ENCODE measurements at regions not wholly inside any gene's neighbourhood (a gene's known extent, or its start where the extent isn't known, plus 50 kb on each side); places are given as distances from the start of the nearest gene placed in this dataset.

- Histone ChIP-seq H3K4me3 (ENCODE audit: low read depth in 1 of 5, low read length in 5 of 5) (no peak overlapping the region), H3K27ac (ENCODE audit: low read depth, low read length) (no peak overlapping the region), H3K9ac (ENCODE audit: low read length in 5 of 5) (no peak overlapping the region), H3K36me3 (ENCODE audit: control insufficient read depth in 5 of 5, insufficient read depth in 5 of 5, low read length in 5 of 5) (no peaks in the 10 kb centered on the region), H3K9me3 (ENCODE audit: control insufficient read depth in 5 of 5, low read length in 5 of 5) (peaks cover 0 to 2% (median 0%) of the 10 kb centered on the region in 5 donors), H3K4me1 (ENCODE audit: control insufficient read depth in 5 of 5, insufficient read depth in 5 of 5, low read length in 5 of 5) (no peaks in the 10 kb centered on the region), H3K27me3 (ENCODE audit: control insufficient read depth in 5 of 5, insufficient read depth in 4 of 5, low read length in 5 of 5) (no peaks in the 10 kb centered on the region)
These were observed 145.4 kb downstream of the C12orf50 start for GRCh38 chr12:87883806-87884205.

DNA sequence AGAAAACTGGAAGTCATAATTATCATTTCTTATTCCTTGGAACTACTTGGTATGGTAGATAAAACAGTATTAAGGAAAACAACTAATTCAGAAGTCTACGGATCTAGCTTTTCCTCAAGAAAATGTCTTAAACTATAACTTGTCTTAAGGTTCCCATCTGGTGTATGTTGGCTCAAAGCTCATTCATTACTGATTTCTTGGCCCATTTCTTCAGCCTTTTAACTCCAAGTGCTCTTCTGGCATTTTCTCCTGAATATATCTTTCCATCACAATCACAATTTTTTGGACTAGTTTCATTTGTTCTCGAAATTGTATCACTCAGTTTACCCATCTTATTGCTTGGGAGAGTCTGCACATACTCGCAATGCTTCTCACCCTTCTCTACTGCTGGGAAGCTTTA is 150.1 kb downstream of the C12orf50 start:
- no peak overlapping the region for H3K4me3 ChIP-seq (ENCODE audit: low read depth in 1 of 5, low read length in 5 of 5)
- no peaks in the 10 kb centered on the region for H3K27me3 ChIP-seq (ENCODE audit: control insufficient read depth in 5 of 5, insufficient read depth in 4 of 5, low read length in 5 of 5)
- H3K9me3 ChIP-seq (ENCODE audit: control insufficient read depth in 5 of 5, low read length in 5 of 5): peaks cover 0 to 2% (median 0%) of the 10 kb centered on the region in 5 donors
- no peaks in the 10 kb centered on the region for H3K36me3 ChIP-seq (ENCODE audit: control insufficient read depth in 5 of 5, insufficient read depth in 5 of 5, low read length in 5 of 5)
- H3K27ac ChIP-seq (ENCODE audit: low read depth, low read length): no peak overlapping the region
- H3K4me1 ChIP-seq (ENCODE audit: control insufficient read depth in 5 of 5, insufficient read depth in 5 of 5, low read length in 5 of 5): no peaks in the 10 kb centered on the region
- no peak overlapping the region for H3K9ac ChIP-seq (ENCODE audit: low read length in 5 of 5)

- H3K9ac ChIP-seq (ENCODE audit: low read length in 5 of 5): no peak overlapping the region
- H3K27me3 ChIP-seq (ENCODE audit: control insufficient read depth in 5 of 5, insufficient read depth in 4 of 5, low read length in 5 of 5): no peaks in the 10 kb centered on the region
- no peaks in the 10 kb centered on the region for H3K4me1 ChIP-seq (ENCODE audit: control insufficient read depth in 5 of 5, insufficient read depth in 5 of 5, low read length in 5 of 5)
- no peak overlapping the region for H3K27ac ChIP-seq (ENCODE audit: low read depth, low read length)
- no peak overlapping the region for H3K4me3 ChIP-seq (ENCODE audit: low read depth in 1 of 5, low read length in 5 of 5)
- no peaks in the 10 kb centered on the region for H3K36me3 ChIP-seq (ENCODE audit: control insufficient read depth in 5 of 5, insufficient read depth in 5 of 5, low read length in 5 of 5)
- H3K9me3 ChIP-seq (ENCODE audit: control insufficient read depth in 5 of 5, low read length in 5 of 5): no peaks in the 10 kb centered on the region
These were observed 158.4 kb downstream of the C12orf50 start for GRCh38 chr12:87870493-87871460.

DNA sequence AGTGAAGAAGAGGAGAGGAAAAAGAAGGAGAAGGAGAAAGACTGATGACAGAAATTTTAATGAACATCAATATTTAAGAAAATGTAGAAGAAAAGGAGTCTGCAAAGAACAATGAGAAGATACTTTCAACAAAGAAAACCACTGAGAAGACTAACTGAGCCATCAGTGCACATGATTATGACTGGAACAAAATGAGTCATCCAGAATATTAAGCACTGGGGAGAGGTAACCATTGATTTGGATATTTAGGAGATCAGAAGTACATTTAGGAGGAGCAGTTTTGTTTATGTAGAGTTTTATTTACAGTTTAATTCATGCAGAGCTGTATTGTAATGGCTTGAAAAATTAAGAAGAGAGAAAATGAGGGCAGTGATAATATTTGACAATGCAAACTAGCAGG is 159.1 kb downstream of the C12orf50 start:
- Histone ChIP-seq H3K36me3 (ENCODE audit: control insufficient read depth in 5 of 5, insufficient read depth in 5 of 5, low read length in 5 of 5) (no peaks in the 10 kb centered on the region), H3K4me3 (ENCODE audit: low read depth in 1 of 5, low read length in 5 of 5) (no peak overlapping the region), H3K9ac (ENCODE audit: low read length in 5 of 5) (no peak overlapping the region), H3K27ac (ENCODE audit: low read depth, low read length) (no peak overlapping the region), H3K4me1 (ENCODE audit: control insufficient read depth in 5 of 5, insufficient read depth in 5 of 5, low read length in 5 of 5) (no peaks in the 10 kb centered on the region), H3K9me3 (ENCODE audit: control insufficient read depth in 5 of 5, low read length in 5 of 5) (no peaks in the 10 kb centered on the region), H3K27me3 (ENCODE audit: control insufficient read depth in 5 of 5, insufficient read depth in 4 of 5, low read length in 5 of 5) (no peaks in the 10 kb centered on the region)

DNA sequence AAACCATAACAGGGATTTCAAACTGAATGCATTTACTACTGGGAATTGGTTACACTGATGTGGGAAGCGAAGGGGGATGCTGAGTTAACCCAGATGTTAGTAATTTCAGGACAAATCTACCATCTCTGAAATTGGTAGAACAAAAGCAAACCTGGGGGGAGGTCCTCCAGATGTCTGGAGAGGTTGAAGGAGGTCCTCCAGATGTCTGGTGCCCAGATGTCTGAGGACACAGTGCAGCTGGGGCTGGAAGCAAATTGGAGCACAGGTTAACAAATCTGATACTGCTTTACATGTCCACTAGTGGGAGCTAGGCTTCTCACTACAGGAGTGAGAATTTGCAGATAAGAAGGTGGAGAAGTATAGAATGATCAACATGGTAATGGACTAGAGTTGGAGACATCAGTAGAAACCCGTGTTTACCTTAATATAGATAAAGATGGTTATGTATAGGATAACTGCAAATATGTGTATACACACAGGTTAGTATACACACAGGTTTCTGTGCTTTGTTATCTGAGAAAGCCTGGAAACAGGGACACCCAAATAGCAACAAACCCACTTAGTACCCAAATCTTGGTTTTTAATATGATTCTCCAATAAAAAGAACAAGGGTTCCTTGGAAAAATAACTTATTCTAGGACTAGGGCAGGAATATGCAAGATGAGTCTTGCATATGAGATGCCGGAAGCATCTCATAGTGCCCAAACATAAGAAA is 162.5 kb downstream of the C12orf50 start:
- H3K27ac ChIP-seq (ENCODE audit: low read depth, low read length): no peak overlapping the region
- H3K9me3 ChIP-seq (ENCODE audit: control insufficient read depth in 5 of 5, low read length in 5 of 5): no peaks in the 10 kb centered on the region
- no peaks in the 10 kb centered on the region for H3K27me3 ChIP-seq (ENCODE audit: control insufficient read depth in 5 of 5, insufficient read depth in 4 of 5, low read length in 5 of 5)
- H3K4me1 ChIP-seq (ENCODE audit: control insufficient read depth in 5 of 5, insufficient read depth in 5 of 5, low read length in 5 of 5): no peaks in the 10 kb centered on the region
- no peak overlapping the region for H3K4me3 ChIP-seq (ENCODE audit: low read depth in 1 of 5, low read length in 5 of 5)
- no peak overlapping the region for H3K9ac ChIP-seq (ENCODE audit: low read length in 5 of 5)
- no peaks in the 10 kb centered on the region for H3K36me3 ChIP-seq (ENCODE audit: control insufficient read depth in 5 of 5, insufficient read depth in 5 of 5, low read length in 5 of 5)

DNA sequence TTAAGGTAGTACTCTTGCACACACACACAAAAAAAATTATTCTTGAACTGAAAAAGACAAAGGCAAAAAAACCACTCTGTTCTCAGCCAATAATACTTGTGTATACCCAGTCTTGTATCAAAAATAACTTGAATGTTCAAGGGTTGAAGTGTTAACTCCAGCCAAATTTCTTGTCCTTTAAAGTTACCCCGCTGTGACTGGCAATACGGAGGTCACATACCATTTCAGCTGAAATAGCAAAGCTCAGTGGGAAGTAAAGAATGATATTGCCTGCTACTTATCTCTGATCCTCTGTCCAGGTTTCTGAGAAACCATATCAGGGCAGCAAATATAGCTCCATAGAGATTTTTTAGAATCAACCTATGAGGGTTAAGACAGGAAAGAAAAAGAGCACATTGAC is 167.4 kb downstream of the C12orf50 start:
- H3K27me3 ChIP-seq (ENCODE audit: control insufficient read depth in 5 of 5, insufficient read depth in 4 of 5, low read length in 5 of 5): no peaks in the 10 kb centered on the region
- no peak overlapping the region for H3K9ac ChIP-seq (ENCODE audit: low read length in 5 of 5)
- H3K27ac ChIP-seq (ENCODE audit: low read depth, low read length): no peak overlapping the region
- no peak overlapping the region for H3K4me3 ChIP-seq (ENCODE audit: low read depth in 1 of 5, low read length in 5 of 5)
- H3K4me1 ChIP-seq (ENCODE audit: control insufficient read depth in 5 of 5, insufficient read depth in 5 of 5, low read length in 5 of 5): no peaks in the 10 kb centered on the region
- H3K36me3 ChIP-seq (ENCODE audit: control insufficient read depth in 5 of 5, insufficient read depth in 5 of 5, low read length in 5 of 5): no peaks in the 10 kb centered on the region
- no peaks in the 10 kb centered on the region for H3K9me3 ChIP-seq (ENCODE audit: control insufficient read depth in 5 of 5, low read length in 5 of 5)

- Histone ChIP-seq H3K27ac (ENCODE audit: low read depth, low read length) (no peak overlapping the region), H3K9me3 (ENCODE audit: control insufficient read depth in 5 of 5, low read length in 5 of 5) (no peaks in the 10 kb centered on the region), H3K4me3 (ENCODE audit: low read depth in 1 of 5, low read length in 5 of 5) (no peak overlapping the region), H3K36me3 (ENCODE audit: control insufficient read depth in 5 of 5, insufficient read depth in 5 of 5, low read length in 5 of 5) (no peaks in the 10 kb centered on the region), H3K4me1 (ENCODE audit: control insufficient read depth in 5 of 5, insufficient read depth in 5 of 5, low read length in 5 of 5) (no peaks in the 10 kb centered on the region), H3K9ac (ENCODE audit: low read length in 5 of 5) (no peak overlapping the region), H3K27me3 (ENCODE audit: control insufficient read depth in 5 of 5, insufficient read depth in 4 of 5, low read length in 5 of 5) (no peaks in the 10 kb centered on the region)
These were observed 175.7 kb downstream of the C12orf50 start for GRCh38 chr12:87853448-87854003.

GRCh38 chr12:87849074-87849473 is 180.1 kb downstream of the C12orf50 start:
- no peaks in the 10 kb centered on the region for H3K4me1 ChIP-seq (ENCODE audit: control insufficient read depth in 5 of 5, insufficient read depth in 5 of 5, low read length in 5 of 5)
- H3K4me3 ChIP-seq (ENCODE audit: low read depth in 1 of 5, low read length in 5 of 5): no peak overlapping the region
- H3K27ac ChIP-seq (ENCODE audit: low read depth, low read length): no peak overlapping the region
- H3K9me3 ChIP-seq (ENCODE audit: control insufficient read depth in 5 of 5, low read length in 5 of 5): no peaks in the 10 kb centered on the region
- H3K9ac ChIP-seq (ENCODE audit: low read length in 5 of 5): no peak overlapping the region
- H3K36me3 ChIP-seq (ENCODE audit: control insufficient read depth in 5 of 5, insufficient read depth in 5 of 5, low read length in 5 of 5): no peaks in the 10 kb centered on the region
- no peaks in the 10 kb centered on the region for H3K27me3 ChIP-seq (ENCODE audit: control insufficient read depth in 5 of 5, insufficient read depth in 4 of 5, low read length in 5 of 5)

- H3K9ac ChIP-seq (ENCODE audit: low read length in 5 of 5): no peak overlapping the region
These were observed 180.8 kb downstream of the C12orf50 start for GRCh38 chr12:87848248-87848868.

DNA sequence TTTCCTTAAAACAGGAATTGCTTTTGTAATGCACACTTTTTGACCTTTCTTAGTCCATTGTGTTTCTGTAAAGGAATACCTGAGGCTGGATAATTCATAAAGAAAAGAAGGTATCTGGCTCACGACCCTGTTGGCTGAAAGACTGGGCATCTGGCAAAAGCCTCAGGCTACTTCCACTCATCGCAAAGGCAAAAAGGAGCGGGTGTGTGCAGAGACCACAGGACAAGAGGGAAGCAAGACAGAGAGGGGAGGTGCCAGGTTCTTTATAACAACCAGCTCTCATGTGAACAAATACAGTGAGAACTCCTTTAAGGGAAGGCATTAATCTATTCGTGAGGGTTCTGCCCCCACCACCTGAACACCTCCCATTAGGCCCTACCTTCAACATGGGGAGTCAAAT is 182.1 kb downstream of the C12orf50 start:
- no peak overlapping the region for H3K9ac ChIP-seq (ENCODE audit: low read length in 5 of 5)
- no peaks in the 10 kb centered on the region for H3K36me3 ChIP-seq (ENCODE audit: control insufficient read depth in 5 of 5, insufficient read depth in 5 of 5, low read length in 5 of 5)
- H3K9me3 ChIP-seq (ENCODE audit: control insufficient read depth in 5 of 5, low read length in 5 of 5): no peaks in the 10 kb centered on the region
- no peaks in the 10 kb centered on the region for H3K4me1 ChIP-seq (ENCODE audit: control insufficient read depth in 5 of 5, insufficient read depth in 5 of 5, low read length in 5 of 5)
- H3K27ac ChIP-seq (ENCODE audit: low read depth, low read length): no peak overlapping the region
- H3K27me3 ChIP-seq (ENCODE audit: control insufficient read depth in 5 of 5, insufficient read depth in 4 of 5, low read length in 5 of 5): no peaks in the 10 kb centered on the region
- H3K4me3 ChIP-seq (ENCODE audit: low read depth in 1 of 5, low read length in 5 of 5): no peak overlapping the region

More at GRCh38 chr12:87848248-87848868, 180.8 kb downstream of the C12orf50 start:
- no peaks in the 10 kb centered on the region for H3K27me3 ChIP-seq (ENCODE audit: control insufficient read depth in 5 of 5, insufficient read depth in 4 of 5, low read length in 5 of 5)
- no peaks in the 10 kb centered on the region for H3K36me3 ChIP-seq (ENCODE audit: control insufficient read depth in 5 of 5, insufficient read depth in 5 of 5, low read length in 5 of 5)
- no peak overlapping the region for H3K4me3 ChIP-seq (ENCODE audit: low read depth in 1 of 5, low read length in 5 of 5)
- H3K27ac ChIP-seq (ENCODE audit: low read depth, low read length): no peak overlapping the region
- H3K9me3 ChIP-seq (ENCODE audit: control insufficient read depth in 5 of 5, low read length in 5 of 5): no peaks in the 10 kb centered on the region
- no peaks in the 10 kb centered on the region for H3K4me1 ChIP-seq (ENCODE audit: control insufficient read depth in 5 of 5, insufficient read depth in 5 of 5, low read length in 5 of 5)
